ENCODE measurements at regions not wholly inside any gene's neighbourhood (a gene's known extent, or its start where the extent isn't known, plus 50 kb on each side); places are given as distances from the start of the nearest gene placed in this dataset.
A peak's percentile ranks its signal among the peaks of the same experiment; 100 is the strongest.

- intact Hi-C loops (cut with DNase I) = no loop called here
- peak overlapping the region in 2 of 12 donors; percentile 11 to 67 for H3K27ac ChIP-seq
- ATAC-seq = no peak
- 45 to 61% (median 57%) methylated on average over 2 of the region's 2 CpGs for WGBS, 4 donors
- peaks cover 0 to 23% (median 0%) of the 10 kb centered on the region in 12 donors for H3K4me1 ChIP-seq
- H3K9me3 ChIP-seq = no peaks in the 10 kb centered on the region
- no peak overlapping the region for H3K4me3 ChIP-seq
- no peaks in the 10 kb centered on the region for H3K27me3 ChIP-seq
- TF ChIP-seq POLR2A (IDR thresholded peaks at IDR 0.05) (no peak), CTCF (IDR thresholded peaks at IDR 0.05) (no peak)
- no peaks in the 10 kb centered on the region for H3K36me3 ChIP-seq
- DNase-seq = no peak
Measured at GRCh38 chr5:115718927-115719326, 93.1 kb upstream of the TMED7 start.

GRCh38 chr5:115713408-115713807, 87.6 kb upstream of the TMED7 start:
- no peak overlapping the region for H3K4me3 ChIP-seq
- H3K27me3 ChIP-seq = no peaks in the 10 kb centered on the region
- ATAC-seq = no peak
- TF ChIP-seq POLR2A (IDR thresholded peaks at IDR 0.05) = no peak
- TF ChIP-seq CTCF (IDR thresholded peaks at IDR 0.05) = no peak
- H3K4me1 ChIP-seq = peaks cover 0 to 6% (median 0%) of the 10 kb centered on the region in 12 donors
- DNase-seq = no peak
- H3K9me3 ChIP-seq = peaks cover 0 to 5% (median 0%) of the 10 kb centered on the region in 12 donors
- no peak overlapping the region for H3K27ac ChIP-seq
- intact Hi-C loops (cut with DNase I) = no loop called here
- H3K36me3 ChIP-seq = no peaks in the 10 kb centered on the region

- no peak overlapping the region for H3K27ac ChIP-seq
- 69 to 87% (median 77%) methylated on average over 3 of the region's 3 CpGs for WGBS, 4 donors
- H3K4me3 ChIP-seq = no peak overlapping the region
- TF ChIP-seq CTCF (IDR thresholded peaks at IDR 0.05) = no peak
- no peak for TF ChIP-seq POLR2A (IDR thresholded peaks at IDR 0.05)
- H3K9me3 ChIP-seq = peaks cover 0 to 5% (median 0%) of the 10 kb centered on the region in 12 donors
- ATAC-seq (no peak), DNase-seq (no peak)
- no peaks in the 10 kb centered on the region for H3K36me3 ChIP-seq
- no peaks in the 10 kb centered on the region for H3K4me1 ChIP-seq
- intact Hi-C loops (cut with DNase I) = no loop called here
- no peaks in the 10 kb centered on the region for H3K27me3 ChIP-seq
Measured at GRCh38 chr5:115709585-115709984, 83.7 kb upstream of the TMED7 start.

- TF ChIP-seq POLR2A (IDR thresholded peaks at IDR 0.05) = no peak
- no peak for TF ChIP-seq CTCF (IDR thresholded peaks at IDR 0.05)
- H3K36me3 ChIP-seq = no peaks in the 10 kb centered on the region
- intact Hi-C loops (cut with DNase I) = no loop called here
- 64 to 84% (median 75%) methylated on average over 2 of the region's 2 CpGs for WGBS, 4 donors
- no peaks in the 10 kb centered on the region for H3K27me3 ChIP-seq
- no peak overlapping the region for H3K4me3 ChIP-seq
- no peaks in the 10 kb centered on the region for H3K4me1 ChIP-seq
- no peak for ATAC-seq
- no peak for DNase-seq
- peaks cover 0 to 5% (median 0%) of the 10 kb centered on the region in 12 donors for H3K9me3 ChIP-seq
- H3K27ac ChIP-seq = no peak overlapping the region
Measured at GRCh38 chr5:115708819-115709477, 83.1 kb upstream of the TMED7 start.

Data from heart left ventricle (tissue), 16 donors.